Endothelial cell of umbilical vein (primary cell): ENCODE measurements at regions not wholly inside any gene's neighbourhood (a gene's known extent, or its start where the extent isn't known, plus 50 kb on each side); places are given as distances from the start of the nearest gene placed in this dataset.

ENCODE experiments used
- BruUV-seq: library from RNA; stranded (reverse); fragments of 400-500 nt; replicated peaks from 2 replicates; lab custom pipeline; 2021; lab: Mats Ljungman, UMichigan
- CTCF ChIA-PET: fragments of 300-600, 350-600 bp; sonication (Branson Sonifier 250); formaldehyde crosslinking; loops from one replicate; lab custom pipeline; 2021; ENCODE audit warnings: antibody characterized with exemption, inconsistent platforms; lab: Charles Lee
- POLR2A ChIA-PET: fragments of 300-600, 350-600 bp; sonication (Branson Sonifier 250); formaldehyde crosslinking; loops from one replicate; lab custom pipeline; 2021; ENCODE audit warnings: antibody characterized with exemption, inconsistent platforms; lab: Charles Lee
- DNase-seq: peaks from one replicate; pipeline ENCODE4 v3.0.0-alpha.2; 2011; ENCODE audit warnings: low read depth, low spot score
- FAIRE-seq: peaks from 2 replicates; lab custom pipeline; 2011; peaks lifted over from hg19 to GRCh38; lab: Jason Lieb, UNC
- H2AFZ ChIP-seq: 2 replicates; pipeline ENCODE4 v1.6.0; 2012; ENCODE audit warnings: low read depth, low read length, control low read depth, inconsistent platforms
- H3K27ac ChIP-seq: 2 replicates; pipeline ENCODE4 v1.5.1; 2011; ENCODE audit warnings: low read depth, mild to moderate bottlenecking, control low read depth, low read length, moderate library complexity; ENCODE audit not compliant: insufficient read depth
- H3K27me3 ChIP-seq, 2 experiments: 2 replicates each; pipeline versions ENCODE4 v1.6.0 to v1.6.1; 2011; ENCODE audit warnings: low read length in 2 of 2, mixed read lengths in 1 of 2; ENCODE audit not compliant: control insufficient read depth in 2 of 2, insufficient read depth in 2 of 2
- H3K36me3 ChIP-seq, 2 experiments: 2 replicates in 1 of 2; 3 replicates in 1 of 2; pipeline ENCODE4 v1.5.1; 2011; ENCODE audit warnings: low read length in 2 of 2, mild to moderate bottlenecking in 1 of 2, moderate library complexity in 1 of 2; ENCODE audit not compliant: control insufficient read depth in 2 of 2, insufficient read depth in 2 of 2; ENCODE audit errors: extremely low read depth in 1 of 2
- H3K4me1 ChIP-seq: 3 replicates; pipeline ENCODE4 v1.5.1; 2011; ENCODE audit warnings: mild to moderate bottlenecking, low read length; ENCODE audit not compliant: control insufficient read depth, insufficient read depth; ENCODE audit errors: extremely low read depth
- H3K4me2 ChIP-seq: 2 replicates; pipeline ENCODE4 v1.6.1; 2011; ENCODE audit warnings: low read length, control low read depth, mixed read lengths; ENCODE audit not compliant: insufficient read depth
- H3K4me3 ChIP-seq, 3 experiments: fragments of 200-600 bp in 1 of 3; sonication (generic), shearing (Covaris generic) in 1 of 3; replicated peaks in 1 of 3; 2 replicates each; pipeline ENCODE4 v1.5.1; 2011 to 2016; ENCODE audit warnings: control low read depth in 3 of 3, low read length in 3 of 3, mild to moderate bottlenecking in 2 of 3, inconsistent platforms in 1 of 3, low read depth in 1 of 3, moderate library complexity in 1 of 3; ENCODE audit not compliant: insufficient read depth in 1 of 3
- H3K79me2 ChIP-seq: 2 replicates; pipeline ENCODE4 v1.6.0; 2012; ENCODE audit warnings: low read length, inconsistent platforms; ENCODE audit not compliant: control insufficient read depth, insufficient read depth
- H3K9ac ChIP-seq: replicated peaks from 2 replicates; pipeline ENCODE3; 2011; ENCODE audit warnings: low read length, control low read depth; ENCODE audit not compliant: insufficient read depth; ENCODE audit errors: extremely low read depth
- H3K9me1 ChIP-seq: replicated peaks from 3 replicates; pipeline ENCODE4 v1.6.0; 2011; ENCODE audit warnings: mild to moderate bottlenecking, low read length; ENCODE audit not compliant: control insufficient read depth, insufficient read depth; ENCODE audit errors: extremely low read depth
- H3K9me3 ChIP-seq: replicated peaks from 2 replicates; pipeline ENCODE4 v1.5.1; 2012; ENCODE audit warnings: low read length, inconsistent platforms; ENCODE audit not compliant: control insufficient read depth, insufficient read depth
- H4K20me1 ChIP-seq: replicated peaks from 2 replicates; pipeline ENCODE3; 2011; ENCODE audit warnings: mild to moderate bottlenecking, low read length; ENCODE audit not compliant: control insufficient read depth, insufficient read depth; ENCODE audit errors: extremely low read depth
- EZH2 ChIP-seq: IDR thresholded peaks from 2 replicates; pipeline ENCODE4 v1.6.1; 2012; ENCODE audit warnings: borderline replicate concordance, low read depth, mild to moderate bottlenecking, moderate library complexity, low read length, inconsistent platforms; ENCODE audit not compliant: severe bottlenecking
- FOS ChIP-seq: IDR thresholded peaks from 2 replicates; pipeline ENCODE4 v1.6.1; 2011; ENCODE audit warnings: mild to moderate bottlenecking, low read length, moderate library complexity, borderline replicate concordance; ENCODE audit not compliant: insufficient read depth
- GATA2 ChIP-seq: IDR thresholded peaks from 2 replicates; pipeline ENCODE4 v1.7.0; 2011; ENCODE audit warnings: low read depth, mild to moderate bottlenecking, moderate library complexity, mixed read lengths, low read length; ENCODE audit not compliant: insufficient read length, insufficient read depth
- JUN ChIP-seq: IDR thresholded peaks from 2 replicates; pipeline ENCODE4 v1.6.1; 2011; ENCODE audit warnings: borderline replicate concordance, low read depth; ENCODE audit not compliant: insufficient read length, insufficient read depth
- MYC ChIP-seq: IDR thresholded peaks from one replicate; pipeline ENCODE4 v1.6.1; 2011; ENCODE audit warnings: mild to moderate bottlenecking, low read depth, low read length
- POLR2A ChIP-seq: IDR thresholded peaks from 2 replicates; pipeline ENCODE4 v1.6.1; 2012; ENCODE audit warnings: low read depth, mild to moderate bottlenecking, control low read depth, low read length
- POLR2AphosphoS5 ChIP-seq: IDR thresholded peaks from 2 replicates; pipeline ENCODE4 v1.6.1; 2012; ENCODE audit warnings: low read depth, mild to moderate bottlenecking, control low read depth, low read length, moderate library complexity; ENCODE audit not compliant: insufficient read depth
- dilution Hi-C: fragments of 300-500 bp; cut with MboI; formaldehyde crosslinking; loops from one replicate; pipeline ENCODE4 v1.15.0; 2019; ENCODE audit warnings: low sequenced_read_pairs; ENCODE audit not compliant: extremely low pct_ligation_motif_present
- intact Hi-C: fragments of 100-400 bp; cut with micrococcal nuclease; formaldehyde crosslinking; loops from one replicate; pipeline ENCODE4 v1.10.0; 2022
- TF ChIP-seq, protein P1 (sequence below), 2 donors: IDR thresholded peaks; 1 replicate in 1 of 2; 2 replicates in 1 of 2; pipeline ENCODE4 v1.5.1; 2011; ENCODE audit warnings: low read length in 2 of 2, mild to moderate bottlenecking in 2 of 2, moderate library complexity in 2 of 2, control low read depth in 1 of 2, inconsistent platforms in 1 of 2, low read depth in 1 of 2; ENCODE audit not compliant: insufficient read depth in 1 of 2; ENCODE audit errors: extremely low read depth in 1 of 2
- TF ChIP-seq, protein P2 (sequence below): IDR thresholded peaks from 2 replicates; pipeline ENCODE4 v1.6.1; 2011; ENCODE audit not compliant: insufficient read depth, insufficient read length

DNA sequence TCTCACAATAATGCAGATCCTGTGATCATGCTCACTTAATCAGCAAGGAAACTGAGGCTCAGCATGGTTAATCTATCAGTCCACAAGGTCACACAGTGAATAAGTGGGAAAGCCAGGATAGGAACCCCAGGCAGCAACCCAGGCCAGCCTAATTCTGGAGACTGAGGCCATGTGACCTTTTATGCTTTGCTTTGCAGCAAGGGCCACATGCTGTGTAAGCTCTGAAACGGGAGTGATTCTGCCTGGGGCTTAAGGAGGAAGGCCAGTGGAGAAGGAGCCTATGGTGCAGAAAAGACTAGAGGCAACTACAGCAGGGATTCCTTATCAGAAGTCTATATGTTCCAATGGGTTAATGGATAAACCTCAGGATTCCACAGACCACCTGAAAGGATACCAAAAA, 157.6 kb upstream of the PPP2R3A start:
- H3K4me3 ChIP-seq = no peak overlapping the region
- no peaks in the 10 kb centered on the region for H3K9me1 ChIP-seq
- intact Hi-C loops = no loop called here
- TF ChIP-seq GATA2 (no peak), JUN (no peak), POLR2A (no peak), EZH2 (no peak), FOS (no peak), MYC (no peak), POLR2AphosphoS5 (no peak)
- TF ChIP-seq, protein P1, sequence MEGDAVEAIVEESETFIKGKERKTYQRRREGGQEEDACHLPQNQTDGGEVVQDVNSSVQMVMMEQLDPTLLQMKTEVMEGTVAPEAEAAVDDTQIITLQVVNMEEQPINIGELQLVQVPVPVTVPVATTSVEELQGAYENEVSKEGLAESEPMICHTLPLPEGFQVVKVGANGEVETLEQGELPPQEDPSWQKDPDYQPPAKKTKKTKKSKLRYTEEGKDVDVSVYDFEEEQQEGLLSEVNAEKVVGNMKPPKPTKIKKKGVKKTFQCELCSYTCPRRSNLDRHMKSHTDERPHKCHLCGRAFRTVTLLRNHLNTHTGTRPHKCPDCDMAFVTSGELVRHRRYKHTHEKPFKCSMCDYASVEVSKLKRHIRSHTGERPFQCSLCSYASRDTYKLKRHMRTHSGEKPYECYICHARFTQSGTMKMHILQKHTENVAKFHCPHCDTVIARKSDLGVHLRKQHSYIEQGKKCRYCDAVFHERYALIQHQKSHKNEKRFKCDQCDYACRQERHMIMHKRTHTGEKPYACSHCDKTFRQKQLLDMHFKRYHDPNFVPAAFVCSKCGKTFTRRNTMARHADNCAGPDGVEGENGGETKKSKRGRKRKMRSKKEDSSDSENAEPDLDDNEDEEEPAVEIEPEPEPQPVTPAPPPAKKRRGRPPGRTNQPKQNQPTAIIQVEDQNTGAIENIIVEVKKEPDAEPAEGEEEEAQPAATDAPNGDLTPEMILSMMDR (IDR thresholded peaks at IDR 0.05; ENCODE audit: extremely low read depth in 1 of 2, insufficient read depth in 1 of 2, low read depth in 1 of 2, low read length in 2 of 2) = no peak
- TF ChIP-seq, protein P2, sequence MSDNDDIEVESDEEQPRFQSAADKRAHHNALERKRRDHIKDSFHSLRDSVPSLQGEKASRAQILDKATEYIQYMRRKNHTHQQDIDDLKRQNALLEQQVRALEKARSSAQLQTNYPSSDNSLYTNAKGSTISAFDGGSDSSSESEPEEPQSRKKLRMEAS = no peak
- H4K20me1 ChIP-seq = no peaks in the 10 kb centered on the region
- no peaks in the 10 kb centered on the region for H3K9me3 ChIP-seq
- DNase-seq (no peak), FAIRE-seq (no peak)
- no peaks in the 10 kb centered on the region for H3K79me2 ChIP-seq
- no peak overlapping the region for H3K27ac ChIP-seq
- H3K4me1 ChIP-seq = no peaks in the 10 kb centered on the region
- no TSS peak for BruUV-seq
- H2AFZ ChIP-seq = no peak overlapping the region
- H3K9ac ChIP-seq = no peak overlapping the region
- CTCF ChIA-PET = no interaction called here
- no peaks in the 10 kb centered on the region for H3K36me3 ChIP-seq
- H3K27me3 ChIP-seq = no peaks in the 10 kb centered on the region
- dilution Hi-C loops = no loop called here
- POLR2A ChIA-PET = no interaction called here
- H3K4me2 ChIP-seq = no peak overlapping the region
